Liver (tissue), 8 donors: ENCODE measurements at regions not wholly inside any gene's neighbourhood (a gene's known extent, or its start where the extent isn't known, plus 50 kb on each side); places are given as distances from the start of the nearest gene placed in this dataset.

Source experiments
- DNase-seq: peaks from one replicate; pipeline ENCODE4 v3.0.0-alpha.2; 2017; ENCODE audit warnings: low spot score
- H3K27ac ChIP-seq, 2 donors: one replicate each; pipeline ENCODE4 v1.7.0; 2013; ENCODE audit warnings: inconsistent platforms in 2 of 2, low read length in 2 of 2, control low read depth in 1 of 2, low read depth in 1 of 2, mild to moderate bottlenecking in 1 of 2
- H3K27me3 ChIP-seq, 4 donors: one replicate each; pipeline versions ENCODE4 v1.6.1 to v1.7.0; 2013; ENCODE audit warnings: low read length in 3 of 4, inconsistent platforms in 1 of 4, mild to moderate bottlenecking in 1 of 4, moderate library complexity in 1 of 4; ENCODE audit not compliant: control insufficient read depth in 4 of 4, insufficient read depth in 4 of 4
- H3K36me3 ChIP-seq, 4 donors: one replicate each; pipeline versions ENCODE4 v1.6.1 to v1.7.0; 2013; ENCODE audit warnings: low read length in 3 of 4, mild to moderate bottlenecking in 3 of 4, low read depth in 1 of 4, moderate library complexity in 1 of 4; ENCODE audit not compliant: control insufficient read depth in 4 of 4, insufficient read depth in 3 of 4
- H3K4me1 ChIP-seq, 4 donors: one replicate each; pipeline versions ENCODE4 v1.6.1 to v1.7.0; 2013; ENCODE audit warnings: low read length in 3 of 4, mild to moderate bottlenecking in 3 of 4, moderate library complexity in 1 of 4; ENCODE audit not compliant: control insufficient read depth in 4 of 4, insufficient read depth in 4 of 4
- H3K4me3 ChIP-seq, 3 donors: one replicate each; pipeline versions ENCODE4 v1.6.1 to v1.7.0; 2013; ENCODE audit warnings: low read length in 3 of 3, control low read depth in 1 of 3, low read depth in 1 of 3, mild to moderate bottlenecking in 1 of 3
- H3K9ac ChIP-seq, 2 donors: one replicate each; pipeline ENCODE4 v1.7.0; 2013; ENCODE audit warnings: low read length in 2 of 2, mild to moderate bottlenecking in 2 of 2, moderate library complexity in 2 of 2, control low read depth in 1 of 2, low read depth in 1 of 2
- H3K9me3 ChIP-seq, 4 donors: one replicate each; pipeline versions ENCODE4 v1.6.1 to v1.7.0; 2013; ENCODE audit warnings: low read length in 3 of 4; ENCODE audit not compliant: control insufficient read depth in 4 of 4
- ATF3 ChIP-seq: IDR thresholded peaks from 2 replicates; pipeline ENCODE4 v1.6.1; 2016; ENCODE audit warnings: antibody characterized with exemption
- CTCF ChIP-seq: fragments of 150-350 bp; IDR thresholded peaks from 2 replicates; pipeline ENCODE4 v1.5.1; 2017; ENCODE audit warnings: improper control_type of control experiment, low read depth, low read length; ENCODE audit not compliant: missing input control
- EGR1 ChIP-seq, 2 donors: IDR thresholded peaks; 2 replicates each; pipeline ENCODE4 v1.6.1; 2016 to 2018; ENCODE audit warnings: antibody characterized with exemption in 2 of 2, low read depth in 2 of 2
- FOXA1 ChIP-seq: IDR thresholded peaks from 2 replicates; pipeline ENCODE4 v1.6.1; 2016; ENCODE audit warnings: antibody characterized with exemption
- FOXA2 ChIP-seq: IDR thresholded peaks from 2 replicates; pipeline ENCODE4 v1.6.1; 2016; ENCODE audit warnings: antibody characterized with exemption
- GABPA ChIP-seq, 2 donors: IDR thresholded peaks in 1 of 2; conservative IDR thresholded peaks in 1 of 2; 2 replicates each; pipeline ENCODE4 v1.6.1; 2016; ENCODE audit warnings: antibody characterized with exemption in 2 of 2, mild to moderate bottlenecking in 1 of 2, moderate library complexity in 1 of 2
- HNF4A ChIP-seq, 2 donors: conservative IDR thresholded peaks; 2 replicates each; pipeline ENCODE4 v1.6.1; 2016; ENCODE audit warnings: antibody characterized with exemption in 2 of 2, mild to moderate bottlenecking in 2 of 2
- HNF4G ChIP-seq: IDR thresholded peaks from 2 replicates; pipeline ENCODE4 v1.6.1; 2016; ENCODE audit warnings: antibody characterized with exemption
- JUND ChIP-seq, 2 donors: IDR thresholded peaks; 2 replicates each; pipeline ENCODE4 v1.6.1; 2016; ENCODE audit warnings: antibody characterized with exemption in 2 of 2
- MAX ChIP-seq: IDR thresholded peaks from 2 replicates; pipeline ENCODE4 v1.6.1; 2016; ENCODE audit warnings: antibody characterized with exemption
- NR2F2 ChIP-seq: IDR thresholded peaks from 2 replicates; pipeline ENCODE4 v1.6.1; 2016; ENCODE audit warnings: antibody characterized with exemption
- RAD21 ChIP-seq, 2 donors: IDR thresholded peaks; 2 replicates each; pipeline ENCODE4 v1.6.1; 2016; ENCODE audit warnings: antibody characterized with exemption in 2 of 2, mild to moderate bottlenecking in 2 of 2
- REST ChIP-seq: IDR thresholded peaks from 2 replicates; pipeline ENCODE4 v1.6.1; 2016; ENCODE audit warnings: antibody characterized with exemption, mild to moderate bottlenecking
- RXRA ChIP-seq, 2 donors: IDR thresholded peaks; 2 replicates each; pipeline ENCODE4 v1.6.1; 2017 to 2018; ENCODE audit warnings: antibody characterized with exemption in 2 of 2, mild to moderate bottlenecking in 1 of 2
- SP1 ChIP-seq: IDR thresholded peaks from 2 replicates; pipeline ENCODE4 v1.6.1; 2018; ENCODE audit warnings: antibody characterized with exemption, mild to moderate bottlenecking
- TAF1 ChIP-seq: conservative IDR thresholded peaks from 2 replicates; pipeline ENCODE4 v1.6.1; 2016; ENCODE audit warnings: antibody characterized with exemption, mild to moderate bottlenecking
- YY1 ChIP-seq: IDR thresholded peaks from 2 replicates; pipeline ENCODE4 v1.6.1; 2016; ENCODE audit warnings: antibody characterized with exemption, mild to moderate bottlenecking
- ZBTB33 ChIP-seq: IDR thresholded peaks from 2 replicates; pipeline ENCODE4 v1.6.1; 2016; ENCODE audit warnings: antibody characterized with exemption
- WGBS: extraction: QIAGEN DNeasy Blood & Tissue Kit; methylation state at CpG from one replicate; pipeline ENCODE4 v1.1.7; 2013; 5-methylcytosine and 5-hydroxymethylcytosine counted together
- donor health status: healthy.
- donor health status: healthy.
- donor health status: healthy.
- donor health status: healthy.
- donor health status: healthy.

- Histone ChIP-seq H3K36me3 (no peaks in the 10 kb centered on the region), H3K27me3 (no peaks in the 10 kb centered on the region), H3K4me1 (no peaks in the 10 kb centered on the region), H3K9ac (no peak overlapping the region), H3K27ac (no peak overlapping the region), H3K9me3 (peaks cover 0 to 2% (median 0%) of the 10 kb centered on the region in 4 donors), H3K4me3 (no peak overlapping the region)
- no peak for DNase-seq
- WGBS: 73% methylated on average over 1 of the region's 1 CpG
- TF ChIP-seq REST: no peak
- TF ChIP-seq FOXA2: no peak
- TF ChIP-seq JUND (IDR thresholded peaks at IDR 0.05): no peak
- TF ChIP-seq RXRA (IDR thresholded peaks at IDR 0.05): no peak
- no peak for TF ChIP-seq ATF3
- TF ChIP-seq TAF1: no peak
- no peak for TF ChIP-seq GABPA (IDR thresholded peaks at IDR 0.05 in 1 of 2, conservative IDR thresholded peaks at IDR 0.05 in 1 of 2)
- no peak for TF ChIP-seq YY1
- no peak for TF ChIP-seq RAD21 (IDR thresholded peaks at IDR 0.05)
- no peak for TF ChIP-seq HNF4A (conservative IDR thresholded peaks at IDR 0.05)
- no peak for TF ChIP-seq NR2F2
- TF ChIP-seq EGR1 (IDR thresholded peaks at IDR 0.05; ENCODE audit: low read depth in 2 of 2): no peak
- no peak for TF ChIP-seq MAX
- no peak for TF ChIP-seq CTCF
- no peak for TF ChIP-seq ZBTB33
- no peak for TF ChIP-seq FOXA1
- TF ChIP-seq SP1: no peak
- no peak for TF ChIP-seq HNF4G
Measured at GRCh38 chr10:16232441-16232840, 204.4 kb upstream of the PTER start.

GRCh38 chr10:16234916-16235315 lies 201.9 kb upstream of the PTER start:
- TF ChIP-seq HNF4A (conservative IDR thresholded peaks at IDR 0.05): no peak
- no peak for TF ChIP-seq RAD21 (IDR thresholded peaks at IDR 0.05)
- no peak for TF ChIP-seq ATF3
- no peak for TF ChIP-seq GABPA (IDR thresholded peaks at IDR 0.05 in 1 of 2, conservative IDR thresholded peaks at IDR 0.05 in 1 of 2)
- no peak for TF ChIP-seq TAF1
- TF ChIP-seq FOXA2: no peak
- TF ChIP-seq JUND (IDR thresholded peaks at IDR 0.05): no peak
- TF ChIP-seq HNF4G: no peak
- TF ChIP-seq EGR1 (IDR thresholded peaks at IDR 0.05; ENCODE audit: low read depth in 2 of 2): no peak
- TF ChIP-seq REST: no peak
- no peak for TF ChIP-seq ZBTB33
- TF ChIP-seq NR2F2: no peak
- no peaks in the 10 kb centered on the region for H3K9me3 ChIP-seq
- H3K36me3 ChIP-seq: no peaks in the 10 kb centered on the region
- H3K9ac ChIP-seq: no peak overlapping the region
- H3K27ac ChIP-seq: no peak overlapping the region
- no peak for DNase-seq
- no peaks in the 10 kb centered on the region for H3K27me3 ChIP-seq
- no peak overlapping the region for H3K4me3 ChIP-seq
- no peaks in the 10 kb centered on the region for H3K4me1 ChIP-seq
- WGBS: 81% methylated on average over 2 of the region's 2 CpGs
